ENCODE measurements at regions not wholly inside any gene's neighbourhood (a gene's known extent, or its start where the extent isn't known, plus 50 kb on each side); places are given as distances from the start of the nearest gene placed in this dataset.

- no peaks in the 10 kb centered on the region for H3K36me3 Mint-ChIP-seq
- H3K27me3 Mint-ChIP-seq = peaks cover 25% of the 10 kb centered on the region
- H3K4me1 Mint-ChIP-seq = no peaks in the 10 kb centered on the region
- H3K9me3 Mint-ChIP-seq (ENCODE audit: low read depth) = no peaks in the 10 kb centered on the region
- DNase-seq = no peak
- CTCF ChIA-PET = no interaction called here
- no peak overlapping the region for H3K27ac Mint-ChIP-seq
- H3K4me3 Mint-ChIP-seq = no peak overlapping the region
- ATAC-seq = no peak
Measured at GRCh38 chr5:155732587-155733376, 594.2 kb upstream of the SGCD start.

- CTCF ChIA-PET = no interaction called here
- Mint-ChIP-seq H3K36me3 (no peaks in the 10 kb centered on the region), H3K4me1 (no peaks in the 10 kb centered on the region), H3K27me3 (peaks cover 22% of the 10 kb centered on the region), H3K9me3 (ENCODE audit: low read depth) (no peaks in the 10 kb centered on the region), H3K4me3 (no peak overlapping the region), H3K27ac (no peak overlapping the region)
- ATAC-seq (no peak), DNase-seq (no peak)
Measured at GRCh38 chr5:155733935-155734334, 593.0 kb upstream of the SGCD start.

GRCh38 chr5:155735388-155735787, 591.6 kb upstream of the SGCD start:
- ATAC-seq = no peak

GRCh38 chr5:155738616-155739015, 588.3 kb upstream of the SGCD start:
- Mint-ChIP-seq H3K9me3 (ENCODE audit: low read depth) (no peaks in the 10 kb centered on the region), H3K27ac (no peak overlapping the region)
- no peak for ATAC-seq

More at GRCh38 chr5:155735388-155735787, 591.6 kb upstream of the SGCD start:
- no peak for DNase-seq
- H3K27ac Mint-ChIP-seq = no peak overlapping the region
- no peaks in the 10 kb centered on the region for H3K4me1 Mint-ChIP-seq
- no peaks in the 10 kb centered on the region for H3K9me3 Mint-ChIP-seq (ENCODE audit: low read depth)
- CTCF ChIA-PET = no interaction called here
- H3K27me3 Mint-ChIP-seq = peaks cover 7% of the 10 kb centered on the region
- H3K36me3 Mint-ChIP-seq = no peaks in the 10 kb centered on the region
- H3K4me3 Mint-ChIP-seq = no peak overlapping the region

GRCh38 chr5:155746367-155747038, 580.5 kb upstream of the SGCD start:
- no peak for DNase-seq
- CTCF ChIA-PET = no interaction called here
- Mint-ChIP-seq H3K4me3 (no peak overlapping the region), H3K9me3 (ENCODE audit: low read depth) (no peaks in the 10 kb centered on the region), H3K36me3 (no peaks in the 10 kb centered on the region), H3K4me1 (no peaks in the 10 kb centered on the region), H3K27me3 (no peaks in the 10 kb centered on the region), H3K27ac (no peak overlapping the region)
- no peak for ATAC-seq

More at GRCh38 chr5:155738616-155739015, 588.3 kb upstream of the SGCD start:
- CTCF ChIA-PET = no interaction called here
- DNase-seq = no peak
- no peaks in the 10 kb centered on the region for H3K27me3 Mint-ChIP-seq
- H3K4me3 Mint-ChIP-seq = no peak overlapping the region
- H3K36me3 Mint-ChIP-seq = no peaks in the 10 kb centered on the region
- no peaks in the 10 kb centered on the region for H3K4me1 Mint-ChIP-seq

GRCh38 chr5:155750101-155750500, 576.9 kb upstream of the SGCD start:
- H3K9me3 Mint-ChIP-seq (ENCODE audit: low read depth) = no peaks in the 10 kb centered on the region
- no peak for ATAC-seq
- no peaks in the 10 kb centered on the region for H3K36me3 Mint-ChIP-seq
- CTCF ChIA-PET = no interaction called here
- no peaks in the 10 kb centered on the region for H3K27me3 Mint-ChIP-seq
- no peaks in the 10 kb centered on the region for H3K4me1 Mint-ChIP-seq
- DNase-seq = no peak
- no peak overlapping the region for H3K4me3 Mint-ChIP-seq
- H3K27ac Mint-ChIP-seq = no peak overlapping the region

GRCh38 chr5:155750571-155750970, 576.4 kb upstream of the SGCD start:
- Mint-ChIP-seq H3K4me3 (no peak overlapping the region), H3K9me3 (ENCODE audit: low read depth) (no peaks in the 10 kb centered on the region), H3K36me3 (no peaks in the 10 kb centered on the region), H3K4me1 (no peaks in the 10 kb centered on the region), H3K27ac (no peak overlapping the region), H3K27me3 (no peaks in the 10 kb centered on the region)
- CTCF ChIA-PET = no interaction called here
- no peak for ATAC-seq
- DNase-seq = no peak

- no peaks in the 10 kb centered on the region for H3K36me3 Mint-ChIP-seq
- ATAC-seq (no peak), DNase-seq (no peak)
- no peaks in the 10 kb centered on the region for H3K27me3 Mint-ChIP-seq
- H3K9me3 Mint-ChIP-seq (ENCODE audit: low read depth) = no peaks in the 10 kb centered on the region
- CTCF ChIA-PET = no interaction called here
- no peak overlapping the region for H3K4me3 Mint-ChIP-seq
- H3K4me1 Mint-ChIP-seq = no peaks in the 10 kb centered on the region
- no peak overlapping the region for H3K27ac Mint-ChIP-seq
Measured at GRCh38 chr5:155753943-155754581, 572.9 kb upstream of the SGCD start.

- no peak for ATAC-seq
- CTCF ChIA-PET = no interaction called here
- Mint-ChIP-seq H3K27ac (no peak overlapping the region), H3K9me3 (ENCODE audit: low read depth) (peaks cover 15% of the 10 kb centered on the region), H3K4me1 (no peaks in the 10 kb centered on the region), H3K4me3 (no peak overlapping the region), H3K36me3 (peaks cover 6% of the 10 kb centered on the region), H3K27me3 (no peaks in the 10 kb centered on the region)
- no peak for DNase-seq
Measured at GRCh38 chr5:155759252-155759651, 567.7 kb upstream of the SGCD start.

GRCh38 chr5:155759984-155760383, 567.0 kb upstream of the SGCD start:
- H3K27ac Mint-ChIP-seq = no peak overlapping the region
- no peak for ATAC-seq
- peaks cover 6% of the 10 kb centered on the region for H3K36me3 Mint-ChIP-seq
- H3K27me3 Mint-ChIP-seq = no peaks in the 10 kb centered on the region
- CTCF ChIA-PET = no interaction called here
- no peaks in the 10 kb centered on the region for H3K4me1 Mint-ChIP-seq
- DNase-seq = no peak
- H3K4me3 Mint-ChIP-seq = no peak overlapping the region
- H3K9me3 Mint-ChIP-seq (ENCODE audit: low read depth) = peaks cover 15% of the 10 kb centered on the region

GRCh38 chr5:155761502-155761901, 565.5 kb upstream of the SGCD start:
- CTCF ChIA-PET = no interaction called here
- Mint-ChIP-seq H3K9me3 (ENCODE audit: low read depth) (peaks cover 15% of the 10 kb centered on the region), H3K4me1 (peaks cover 2% of the 10 kb centered on the region), H3K4me3 (no peak overlapping the region), H3K27me3 (no peaks in the 10 kb centered on the region), H3K27ac (no peak overlapping the region), H3K36me3 (peaks cover 6% of the 10 kb centered on the region)
- DNase-seq (no peak), ATAC-seq (no peak)

GRCh38 chr5:155765715-155766114, 561.2 kb upstream of the SGCD start:
- ATAC-seq = no peak
- Mint-ChIP-seq H3K9me3 (ENCODE audit: low read depth) (peaks cover 7% of the 10 kb centered on the region), H3K36me3 (peaks cover 6% of the 10 kb centered on the region), H3K4me3 (no peak overlapping the region), H3K27me3 (no peaks in the 10 kb centered on the region), H3K4me1 (peaks cover 10% of the 10 kb centered on the region), H3K27ac (no peak overlapping the region)
- no peak for DNase-seq
- CTCF ChIA-PET = no interaction called here

GRCh38 chr5:155767470-155767869, 559.5 kb upstream of the SGCD start:
- no peaks in the 10 kb centered on the region for H3K9me3 Mint-ChIP-seq (ENCODE audit: low read depth)
- ATAC-seq (peak; percentile 76), DNase-seq (no peak)
- CTCF ChIA-PET = no interaction called here
- no peaks in the 10 kb centered on the region for H3K27me3 Mint-ChIP-seq
- H3K4me3 Mint-ChIP-seq = no peak overlapping the region
- H3K27ac Mint-ChIP-seq = no peak overlapping the region
- H3K4me1 Mint-ChIP-seq = peaks cover 10% of the 10 kb centered on the region
- no peaks in the 10 kb centered on the region for H3K36me3 Mint-ChIP-seq

- Mint-ChIP-seq H3K9me3 (ENCODE audit: low read depth) (no peaks in the 10 kb centered on the region), H3K36me3 (no peaks in the 10 kb centered on the region), H3K27me3 (no peaks in the 10 kb centered on the region), H3K4me1 (peaks cover 10% of the 10 kb centered on the region), H3K4me3 (no peak overlapping the region), H3K27ac (no peak overlapping the region)
- CTCF ChIA-PET = no interaction called here
- DNase-seq = no peak
- ATAC-seq = no peak
Measured at GRCh38 chr5:155768332-155768731, 558.6 kb upstream of the SGCD start.
